HG02870 (cell line): ENCODE measurements at regions not wholly inside any gene's neighbourhood (a gene's known extent, or its start where the extent isn't known, plus 50 kb on each side); places are given as distances from the start of the nearest gene placed in this dataset.

Experiments
- ATAC-seq: cut with Tn5 transposase; IDR thresholded peaks from one replicate; pipeline ENCODE4 v1.9.1; 2021; ENCODE audit warnings: mild to moderate bottlenecking, moderate library complexity; ENCODE audit not compliant: unreplicated experiment

GRCh38 chr9:129231022-129231739, 53.1 kb upstream of the IER5L start:
- ATAC-seq = no peak

- ATAC-seq = no peak
Measured at GRCh38 chr9:129230302-129230701, 52.2 kb upstream of the IER5L start.
